Upper lobe of right lung (tissue), 1 donor: ENCODE measurements at regions not wholly inside any gene's neighbourhood (a gene's known extent, or its start where the extent isn't known, plus 50 kb on each side); places are given as distances from the start of the nearest gene placed in this dataset.

Experiments
- ATAC-seq: fragments of 200-7000 bp; cut with Tn5 transposase; one replicate; pipeline ENCODE4 v1.9.1; 2020; ENCODE audit warnings: mild to moderate bottlenecking, moderate library complexity
- DNase-seq: peaks from one replicate; pipeline ENCODE4 v3.0.0-alpha.2; 2020
- H3K27ac ChIP-seq: fragments of 200-600 bp; one replicate; pipeline ENCODE4 v1.8.0; 2022
- H3K27me3 ChIP-seq: fragments of 200-600 bp; one replicate; pipeline ENCODE4 v1.8.0; 2022; ENCODE audit warnings: mild to moderate bottlenecking
- H3K36me3 ChIP-seq: fragments of 200-600 bp; one replicate; pipeline ENCODE4 v1.8.0; 2022
- H3K4me1 ChIP-seq: fragments of 200-600 bp; one replicate; pipeline ENCODE4 v1.8.0; 2022
- H3K4me3 ChIP-seq: fragments of 200-600 bp; one replicate; pipeline ENCODE4 v1.8.0; 2022; ENCODE audit warnings: mild to moderate bottlenecking
- H3K9me3 ChIP-seq: fragments of 200-600 bp; one replicate; pipeline ENCODE4 v1.8.0; 2022
- CTCF ChIP-seq: fragments of 200-600 bp; IDR thresholded peaks from one replicate; pipeline ENCODE4 v1.8.0; 2022; ENCODE audit warnings: antibody characterized with exemption
- intact Hi-C: fragments of 100-400 bp; cut with DNase I; formaldehyde crosslinking; loops from one replicate; pipeline ENCODE4 v1.11.0; 2022
- donor health status: DM: no; HTN: yes; CAD: no; lungs with severe emphysema.

- Histone ChIP-seq H3K27ac (no peak overlapping the region), H3K4me3 (no peak overlapping the region), H3K4me1 (no peaks in the 10 kb centered on the region), H3K36me3 (no peaks in the 10 kb centered on the region), H3K9me3 (no peaks in the 10 kb centered on the region), H3K27me3 (no peaks in the 10 kb centered on the region)
- TF ChIP-seq CTCF: no peak
- DNase-seq: no peak
- intact Hi-C loops: no loop called here
- no peak for ATAC-seq
Observed at GRCh38 chr17:52546990-52547389, 388.5 kb upstream of the CA10 start.

- no peak for TF ChIP-seq CTCF
- Histone ChIP-seq H3K9me3 (no peaks in the 10 kb centered on the region), H3K4me1 (no peaks in the 10 kb centered on the region), H3K4me3 (no peak overlapping the region), H3K36me3 (no peaks in the 10 kb centered on the region), H3K27me3 (no peaks in the 10 kb centered on the region), H3K27ac (no peak overlapping the region)
- intact Hi-C loops: no loop called here
- DNase-seq (no peak), ATAC-seq (no peak)
Observed at GRCh38 chr17:52546493-52546892, 388.0 kb upstream of the CA10 start.

GRCh38 chr17:52537421-52537820 lies 378.9 kb upstream of the CA10 start:
- intact Hi-C loops: no loop called here
- no peak for TF ChIP-seq CTCF
- no peak for ATAC-seq

DNA sequence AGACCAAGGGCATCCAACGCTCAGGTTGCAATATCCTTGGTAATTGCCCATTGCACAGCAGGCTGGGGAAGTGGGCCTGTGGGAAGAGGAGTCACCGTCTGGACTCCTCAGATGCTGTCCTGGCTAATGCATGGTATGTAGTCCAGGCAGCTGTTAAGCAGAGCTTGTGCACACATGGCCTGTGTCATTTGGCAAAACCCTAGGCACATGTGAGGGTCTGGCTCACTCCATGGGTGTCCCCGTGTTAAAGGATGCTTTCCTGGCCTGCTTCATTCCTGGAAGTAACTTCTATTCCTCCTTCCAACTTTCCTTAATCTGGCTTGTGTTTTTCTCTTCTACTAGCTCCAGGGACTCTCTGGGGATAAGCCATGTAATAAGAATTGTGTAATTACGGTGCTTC lies 378.0 kb upstream of the CA10 start:
- Histone ChIP-seq H3K27ac (no peak overlapping the region), H3K9me3 (no peaks in the 10 kb centered on the region), H3K4me1 (no peaks in the 10 kb centered on the region), H3K36me3 (no peaks in the 10 kb centered on the region), H3K27me3 (no peaks in the 10 kb centered on the region), H3K4me3 (no peak overlapping the region)
- ATAC-seq (no peak), DNase-seq (no peak)
- no peak for TF ChIP-seq CTCF
- intact Hi-C loops: no loop called here

More at GRCh38 chr17:52537421-52537820, 378.9 kb upstream of the CA10 start:
- Histone ChIP-seq H3K27ac (no peak overlapping the region), H3K4me3 (no peak overlapping the region), H3K9me3 (no peaks in the 10 kb centered on the region), H3K4me1 (no peaks in the 10 kb centered on the region), H3K27me3 (no peaks in the 10 kb centered on the region), H3K36me3 (no peaks in the 10 kb centered on the region)
- no peak for DNase-seq

- H3K4me3 ChIP-seq: no peak overlapping the region
- no peaks in the 10 kb centered on the region for H3K9me3 ChIP-seq
- H3K36me3 ChIP-seq: no peaks in the 10 kb centered on the region
- H3K27me3 ChIP-seq: no peaks in the 10 kb centered on the region
- intact Hi-C loops: no loop called here
- TF ChIP-seq CTCF: no peak
- H3K4me1 ChIP-seq: no peaks in the 10 kb centered on the region
- H3K27ac ChIP-seq: no peak overlapping the region
- ATAC-seq (no peak), DNase-seq (no peak)
Observed at GRCh38 chr17:52532373-52532772, 373.9 kb upstream of the CA10 start.

DNA sequence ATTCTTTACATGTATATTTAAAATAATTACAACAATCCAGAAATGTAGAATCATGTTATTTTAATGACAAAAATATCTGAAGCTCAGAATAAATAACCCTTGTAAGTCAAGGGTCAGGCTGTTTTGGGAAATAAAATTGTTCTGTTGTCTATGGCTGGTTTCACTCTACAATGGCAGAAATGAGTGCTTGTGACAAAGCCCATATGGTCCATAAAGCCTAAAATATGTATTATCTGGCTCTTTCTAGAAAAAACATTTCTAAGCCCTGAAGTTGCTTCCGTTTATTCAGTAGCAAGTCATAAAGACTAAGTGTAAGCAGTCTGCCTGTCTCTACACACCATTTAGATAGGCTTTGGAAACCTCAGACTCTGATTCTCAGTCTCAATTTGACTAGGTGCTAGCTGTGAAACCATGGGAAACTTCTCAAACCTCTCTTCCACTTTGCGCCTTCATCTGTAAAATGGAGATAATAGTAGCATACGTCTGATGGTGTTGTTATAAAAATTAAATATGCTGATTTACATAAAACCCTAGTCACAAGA lies 365.7 kb upstream of the CA10 start:
- no peak for DNase-seq

More for the DNA sequence above, 365.7 kb upstream of the CA10 start:
- Histone ChIP-seq H3K4me1 (no peaks in the 10 kb centered on the region), H3K27ac (no peak overlapping the region), H3K36me3 (no peaks in the 10 kb centered on the region), H3K9me3 (no peaks in the 10 kb centered on the region), H3K27me3 (no peaks in the 10 kb centered on the region), H3K4me3 (no peak overlapping the region)
- no peak for ATAC-seq
- intact Hi-C loops: no loop called here
- no peak for TF ChIP-seq CTCF
